HG03097 (cell line): ENCODE measurements at regions not wholly inside any gene's neighbourhood (a gene's known extent, or its start where the extent isn't known, plus 50 kb on each side); places are given as distances from the start of the nearest gene placed in this dataset.
"Not testable (repeated sequence)": the region's sequence is repeated elsewhere in the genome, so short reads cannot be mapped to it uniquely, and the experiment has no call there.

Experiments used
- ATAC-seq: cut with Tn5 transposase; IDR thresholded peaks from one replicate; pipeline ENCODE4 v1.9.1; 2021; ENCODE audit not compliant: unreplicated experiment, low FRiP score

DNA sequence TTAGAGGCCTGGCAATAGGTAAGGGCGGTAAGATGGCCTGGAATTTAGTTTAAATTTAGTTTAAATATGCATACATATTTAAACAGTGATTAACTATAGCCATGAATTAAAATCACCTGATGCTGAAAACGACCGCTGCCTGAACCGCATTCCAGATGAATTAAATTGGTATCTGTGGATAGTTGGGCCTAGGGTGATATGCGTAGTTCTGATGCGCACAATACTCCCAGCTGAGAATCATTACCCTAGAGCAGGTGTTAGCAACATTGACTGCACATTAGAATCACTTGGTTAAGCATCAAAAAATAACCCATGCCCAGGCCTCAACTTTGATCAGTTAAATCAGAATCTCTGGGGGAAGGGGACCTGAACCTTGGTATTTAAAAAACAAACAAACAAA lies 432.4 kb downstream of the GBA3 start:
- no peak for ATAC-seq

DNA sequence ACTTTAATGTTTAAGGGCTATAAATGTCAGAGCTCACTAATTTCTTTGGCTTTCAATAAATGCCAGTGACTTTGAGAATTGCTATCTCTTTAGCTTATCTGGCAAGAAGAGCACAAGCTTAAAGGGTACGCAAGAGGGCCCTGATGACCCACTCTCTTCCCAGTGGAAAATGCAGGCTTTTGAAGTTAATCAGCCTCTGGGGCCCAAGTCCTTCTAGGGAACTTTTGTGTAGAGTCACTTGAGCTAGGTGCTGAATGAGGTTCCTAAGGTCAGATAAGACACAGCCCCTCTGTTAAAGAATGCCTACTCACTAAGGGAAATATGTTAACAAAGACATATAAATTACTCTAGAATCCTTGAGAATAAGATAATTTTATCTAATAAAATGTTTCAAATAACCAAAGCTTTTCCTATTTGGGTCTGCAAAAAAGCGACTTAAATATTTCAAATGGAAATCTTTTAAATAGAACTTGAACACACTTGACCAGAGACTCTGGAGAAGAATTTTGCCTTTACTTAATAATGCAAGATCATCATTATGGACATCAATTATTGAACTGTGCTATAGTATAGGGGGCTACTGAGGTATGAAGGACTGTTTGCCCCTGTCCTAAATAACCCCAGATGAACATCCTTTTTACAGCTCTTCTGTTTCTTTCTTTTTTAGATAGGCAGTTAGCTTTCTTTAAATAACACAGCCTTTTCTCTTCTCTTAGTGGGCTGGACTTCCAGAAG lies 430.1 kb downstream of the GBA3 start:
- ATAC-seq, result no peak

DNA sequence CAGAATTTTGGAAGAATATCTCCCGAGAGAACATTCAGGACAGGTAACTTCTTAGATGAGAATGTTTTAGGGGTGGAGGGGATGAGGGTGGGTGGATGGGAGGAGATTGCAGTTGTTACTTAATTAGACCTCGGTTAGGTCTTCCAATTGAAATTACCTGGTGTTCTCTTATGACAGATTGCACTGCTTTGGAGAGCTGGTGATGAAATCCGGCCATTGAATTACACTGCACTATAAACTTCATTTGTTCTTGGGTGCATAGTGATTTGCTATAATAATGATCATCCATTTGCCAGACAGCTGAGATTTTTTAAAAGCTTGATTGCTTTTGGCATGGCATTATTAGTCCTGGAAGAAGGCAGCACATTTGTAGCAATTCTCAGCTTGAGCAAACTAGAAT lies 427.6 kb downstream of the GBA3 start:
- ATAC-seq, result no peak

- ATAC-seq, result no peak
Measured at GRCh38 chr4:23117826-23118225, 425.1 kb downstream of the GBA3 start.

DNA sequence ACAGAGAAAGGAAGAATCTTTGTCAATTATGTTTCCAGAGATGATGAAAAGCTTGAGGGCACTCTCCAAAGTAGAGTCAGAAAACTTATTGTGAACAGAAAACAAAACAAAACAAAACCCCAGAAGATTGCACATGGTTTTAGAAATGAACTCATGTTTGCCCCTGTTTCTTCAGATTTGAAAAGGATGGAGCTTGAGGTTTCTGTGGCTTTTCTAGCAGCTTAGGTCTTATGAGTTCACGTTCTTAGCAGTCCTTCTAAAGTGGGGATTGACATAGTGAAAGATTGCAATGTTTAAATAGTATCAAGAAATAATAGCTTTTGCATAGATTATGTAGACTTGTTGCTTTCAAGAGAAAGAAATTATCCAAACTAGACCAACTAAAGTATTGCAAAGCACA lies 421.8 kb downstream of the GBA3 start:
- ATAC-seq, result no peak

- ATAC-seq, result no peak
Measured at GRCh38 chr4:23113104-23113503, 420.4 kb downstream of the GBA3 start.

GRCh38 chr4:23106516-23106915 lies 413.8 kb downstream of the GBA3 start:
- no peak for ATAC-seq

DNA sequence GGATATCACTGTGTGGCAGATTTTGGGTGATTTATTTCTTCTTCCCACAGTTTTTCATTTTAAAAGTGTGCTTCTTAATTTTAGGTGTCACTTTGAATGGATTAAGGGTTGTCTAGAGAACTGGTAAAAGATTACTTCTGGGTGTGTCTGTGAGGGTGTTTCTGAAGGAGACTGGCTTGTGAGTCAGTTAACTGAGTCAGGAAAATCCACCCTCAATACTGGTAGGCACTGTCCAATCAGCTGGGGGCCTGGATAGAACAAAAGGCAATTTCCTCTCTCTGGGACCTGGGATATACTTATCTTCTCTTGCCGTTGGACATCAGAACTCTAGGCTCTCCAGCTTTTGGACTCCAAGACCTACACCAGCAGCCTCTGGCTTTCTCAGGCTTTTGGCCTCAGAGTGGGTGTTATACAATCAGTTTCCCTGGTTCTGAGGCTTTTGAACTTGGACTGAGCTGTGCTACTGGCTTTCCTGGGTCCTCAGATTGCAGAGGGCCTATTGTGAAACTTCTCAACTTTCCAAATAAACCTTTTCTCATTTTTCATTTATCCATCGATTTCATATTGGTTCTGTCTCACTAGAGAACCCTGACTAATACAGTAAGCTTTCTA lies 413.1 kb downstream of the GBA3 start:
- ATAC-seq, result no peak

DNA sequence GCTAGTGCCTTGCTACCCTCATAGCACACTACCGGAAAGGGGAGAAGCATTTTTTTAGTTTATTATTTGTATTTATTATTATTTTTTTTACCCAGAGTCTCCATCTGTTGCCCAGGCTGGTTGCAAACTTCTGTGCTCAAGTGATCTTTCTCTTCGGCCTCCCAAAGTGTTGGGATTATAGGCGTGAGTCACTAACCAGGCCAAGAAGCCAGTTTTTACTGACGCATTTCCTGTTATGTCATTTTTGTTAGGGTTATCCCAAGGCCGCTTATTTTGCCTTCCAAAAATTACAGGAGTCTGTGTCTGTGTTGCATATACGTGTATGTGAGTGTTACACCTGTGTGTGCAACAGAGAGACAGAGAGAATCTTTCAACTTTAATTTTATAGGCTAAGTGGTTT lies 404.5 kb downstream of the GBA3 start:
- ATAC-seq, result no peak

- no peak for ATAC-seq
Measured at GRCh38 chr4:23091711-23092110, 399.0 kb downstream of the GBA3 start.

DNA sequence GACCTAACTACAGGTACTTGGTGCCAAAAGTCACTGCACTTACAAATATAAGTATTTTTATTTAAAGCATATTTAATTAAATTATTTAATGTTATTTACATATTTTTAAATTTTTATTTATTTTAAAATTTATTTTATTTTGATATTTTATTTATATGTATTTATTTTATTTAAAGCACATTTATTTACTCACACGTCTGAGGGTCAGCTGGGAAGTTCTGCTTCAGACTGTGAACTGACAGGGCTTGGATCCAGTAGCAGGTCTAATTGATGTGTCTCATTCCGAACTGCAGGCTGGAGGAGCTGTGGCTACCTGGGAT lies 392.5 kb downstream of the GBA3 start:
- no peak for ATAC-seq

GRCh38 chr4:23084559-23085248 lies 392.0 kb downstream of the GBA3 start:
- ATAC-seq, result no peak

- no peak for ATAC-seq
Measured at GRCh38 chr4:23083391-23083790, 390.7 kb downstream of the GBA3 start.

GRCh38 chr4:23080171-23080570 lies 387.4 kb downstream of the GBA3 start:
- not testable (repeated sequence) for ATAC-seq

DNA sequence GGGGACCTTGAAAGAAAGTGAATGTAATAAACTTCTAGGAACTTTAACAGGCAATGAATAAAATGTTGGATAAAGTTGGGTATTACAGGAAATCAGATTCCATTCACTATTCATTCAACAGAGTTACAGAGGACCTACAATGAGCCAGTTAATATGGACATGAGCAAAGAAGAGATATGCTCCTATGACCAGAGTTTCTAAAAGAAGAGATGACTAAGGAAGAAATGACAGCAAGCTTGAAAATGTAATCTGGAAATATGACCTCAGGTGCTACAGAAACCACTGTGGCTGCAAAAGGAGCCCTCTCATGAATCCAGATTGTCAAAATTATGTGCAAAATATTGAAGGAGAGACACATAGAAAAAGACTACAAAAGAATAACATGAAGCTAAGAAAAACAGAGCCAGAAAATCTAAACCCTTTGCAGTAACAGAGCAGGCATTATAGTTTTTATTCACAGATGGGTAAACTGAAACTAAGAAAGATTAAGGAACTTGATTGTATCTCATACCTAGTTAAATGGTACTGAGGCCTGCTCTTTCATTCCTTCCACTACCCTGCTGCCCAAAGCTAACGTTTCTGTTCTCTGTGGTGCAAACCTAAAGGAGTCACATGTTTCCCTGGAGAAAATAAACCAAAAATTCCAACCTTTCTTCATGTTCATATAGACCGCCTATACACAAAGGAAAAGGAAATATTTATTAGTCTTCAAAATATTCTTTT lies 378.3 kb downstream of the GBA3 start:
- ATAC-seq, result no peak

DNA sequence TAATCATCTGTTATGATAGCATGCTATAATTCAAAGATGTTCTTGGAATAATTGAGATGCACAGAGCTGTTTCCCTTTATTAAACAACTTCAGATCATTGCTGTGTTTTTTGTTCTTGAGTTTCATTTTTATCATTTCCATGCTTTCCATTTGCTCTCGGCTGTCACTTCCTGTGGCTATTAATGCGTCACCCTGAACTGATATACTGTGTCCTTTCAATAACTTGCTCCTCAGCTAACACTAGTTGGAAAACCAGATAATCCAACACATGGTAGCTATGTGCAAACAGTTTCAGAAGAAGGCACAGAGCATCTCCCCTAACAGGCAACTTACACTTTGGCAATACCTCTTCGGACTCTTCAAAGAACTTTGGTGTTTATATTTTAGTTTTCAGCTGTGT lies 376.0 kb downstream of the GBA3 start:
- no peak for ATAC-seq

DNA sequence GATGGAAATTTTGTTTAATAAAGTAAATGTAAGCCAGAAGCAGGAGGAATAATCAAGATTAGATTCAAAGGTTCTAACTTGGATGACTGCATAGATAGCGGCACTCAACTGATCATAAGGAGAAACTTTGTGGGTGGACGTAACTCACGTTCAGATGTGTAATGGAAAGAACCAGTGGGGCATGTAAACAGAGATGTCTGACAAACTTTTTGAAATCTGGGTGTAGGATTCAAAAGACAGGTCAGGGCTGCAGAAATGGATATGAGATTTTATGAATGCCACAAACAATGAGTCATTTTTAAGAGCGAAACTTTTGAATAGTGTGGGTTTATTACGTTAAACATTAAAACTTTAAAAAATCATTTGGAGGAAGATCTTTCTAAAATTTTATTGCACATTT lies 375.6 kb downstream of the GBA3 start:
- ATAC-seq, result no peak

DNA sequence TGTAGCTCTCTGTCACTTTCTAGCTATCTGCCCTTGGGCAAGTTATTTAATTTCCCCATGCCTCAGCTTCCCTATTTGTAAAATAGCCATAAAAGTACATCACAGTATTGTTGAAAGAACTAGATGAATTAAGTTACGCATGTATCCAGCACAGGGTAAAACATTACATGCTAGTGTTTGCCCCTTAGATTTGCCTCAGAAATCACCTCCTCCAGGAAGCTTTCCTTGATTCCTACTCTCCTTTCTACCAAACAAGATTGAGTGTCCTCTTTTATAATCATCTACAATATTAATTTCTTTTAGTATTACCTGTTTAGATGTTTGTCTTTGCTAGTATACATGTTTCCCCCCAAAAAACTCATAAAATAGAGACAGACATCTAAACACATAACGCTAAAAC lies 369.5 kb downstream of the GBA3 start:
- ATAC-seq, result no peak

GRCh38 chr4:23061431-23061830 lies 368.7 kb downstream of the GBA3 start:
- ATAC-seq, result no peak

- no peak for ATAC-seq
Measured at GRCh38 chr4:23060776-23061175, 368.0 kb downstream of the GBA3 start.

DNA sequence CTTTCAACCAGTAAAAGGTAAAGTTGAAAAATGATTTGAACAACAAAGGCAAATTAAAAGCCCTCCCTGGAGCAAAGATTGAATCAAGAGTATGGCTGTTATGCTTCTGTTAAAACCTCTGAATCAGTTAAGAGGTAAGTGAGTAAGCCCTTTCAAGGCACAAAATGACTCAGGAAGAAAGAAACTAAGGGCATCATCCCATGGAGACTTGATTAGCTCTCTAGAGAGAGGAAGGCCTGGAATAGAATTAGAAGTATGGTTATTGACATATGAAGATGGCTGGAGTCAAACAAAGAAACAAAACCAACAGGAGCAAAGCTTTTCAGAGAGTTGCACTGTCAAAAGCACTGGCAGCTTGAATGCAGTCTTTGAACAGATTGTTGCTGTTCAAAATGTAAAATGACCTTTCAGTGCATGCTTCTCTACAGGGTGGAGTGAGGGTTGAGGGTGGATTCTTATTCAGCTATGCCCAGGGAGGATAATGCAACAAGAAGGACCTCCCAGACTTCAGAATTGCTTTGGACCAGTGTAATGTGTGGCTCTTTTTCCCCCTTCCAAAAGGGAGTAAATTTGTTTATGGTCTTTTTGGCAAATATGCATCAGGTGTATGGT lies 365.5 kb downstream of the GBA3 start:
- no peak for ATAC-seq
